ENCODE measurements at regions not wholly inside any gene's neighbourhood (a gene's known extent, or its start where the extent isn't known, plus 50 kb on each side); places are given as distances from the start of the nearest gene placed in this dataset.

GRCh38 chr3:168524129-168524528, 428.4 kb upstream of the GOLIM4 start:
- TF ChIP-seq CTCF (IDR thresholded peaks at IDR 0.05; ENCODE audit: low read depth, low read length) = no peak
- no peak for DNase-seq (ENCODE audit: extremely low read depth, low read depth)

- no peak for DNase-seq (ENCODE audit: extremely low read depth, low read depth)
- no peak for TF ChIP-seq CTCF (IDR thresholded peaks at IDR 0.05; ENCODE audit: low read depth, low read length)
Observed at GRCh38 chr3:168517249-168518071, 421.7 kb upstream of the GOLIM4 start.

- no peak for TF ChIP-seq CTCF (IDR thresholded peaks at IDR 0.05; ENCODE audit: low read depth, low read length)
- no peak for DNase-seq (ENCODE audit: extremely low read depth, low read depth)
Observed at GRCh38 chr3:168514252-168514651, 418.5 kb upstream of the GOLIM4 start.

- TF ChIP-seq CTCF (IDR thresholded peaks at IDR 0.05; ENCODE audit: low read depth, low read length) = no peak
Observed at GRCh38 chr3:168512802-168513201, 417.1 kb upstream of the GOLIM4 start.

GRCh38 chr3:168511428-168512014, 415.8 kb upstream of the GOLIM4 start:
- peak; percentile 47 for TF ChIP-seq CTCF (IDR thresholded peaks at IDR 0.05; ENCODE audit: low read depth, low read length)
- no peak for DNase-seq (ENCODE audit: extremely low read depth, low read depth)

More at GRCh38 chr3:168512802-168513201, 417.1 kb upstream of the GOLIM4 start:
- no peak for DNase-seq (ENCODE audit: extremely low read depth, low read depth)

- TF ChIP-seq CTCF (IDR thresholded peaks at IDR 0.05; ENCODE audit: low read depth, low read length) = no peak
- DNase-seq (ENCODE audit: extremely low read depth, low read depth) = no peak
Observed at GRCh38 chr3:168506589-168506988, 410.9 kb upstream of the GOLIM4 start.

- TF ChIP-seq CTCF (IDR thresholded peaks at IDR 0.05; ENCODE audit: low read depth, low read length) = no peak
- no peak for DNase-seq (ENCODE audit: extremely low read depth, low read depth)
Observed at GRCh38 chr3:168501570-168501969, 405.8 kb upstream of the GOLIM4 start.

Data from AG09319 (cell line).